HG03097 (cell line): ENCODE measurements at regions not wholly inside any gene's neighbourhood (a gene's known extent, or its start where the extent isn't known, plus 50 kb on each side); places are given as distances from the start of the nearest gene placed in this dataset.

Experiments used
- ATAC-seq: cut with Tn5 transposase; IDR thresholded peaks from one replicate; pipeline ENCODE4 v1.9.1; 2021; ENCODE audit not compliant: unreplicated experiment, low FRiP score

DNA sequence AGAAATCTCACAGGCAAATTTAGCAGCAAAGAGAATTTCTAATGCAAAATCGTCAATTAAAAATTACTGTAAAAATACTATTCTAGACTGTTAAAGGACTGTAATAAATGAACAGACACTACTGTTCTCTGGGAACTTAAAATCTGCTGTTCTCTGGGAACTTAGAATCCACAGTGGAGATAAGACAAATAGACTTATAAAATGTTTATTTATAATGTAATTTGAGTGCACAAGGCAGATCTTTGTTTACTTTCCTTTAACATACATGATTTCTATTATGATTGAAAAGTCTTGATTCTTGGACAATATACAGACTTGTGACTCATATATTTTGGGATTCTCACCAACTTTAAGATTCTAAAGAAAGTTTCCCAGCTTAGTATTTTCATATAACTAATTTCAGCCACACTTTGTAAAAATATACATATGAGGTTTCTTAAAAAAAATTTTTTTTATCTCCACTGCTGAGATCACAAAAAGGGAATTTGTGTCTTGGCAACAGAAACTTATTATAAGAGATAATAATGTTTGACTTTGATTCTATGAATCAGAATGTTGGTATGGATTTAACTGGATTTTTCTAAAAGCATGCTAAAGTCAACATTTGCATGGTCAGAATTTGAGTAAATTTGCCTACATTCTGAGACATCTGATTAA, 166.3 kb upstream of the RHOBTB1 start:
- ATAC-seq: no peak

DNA sequence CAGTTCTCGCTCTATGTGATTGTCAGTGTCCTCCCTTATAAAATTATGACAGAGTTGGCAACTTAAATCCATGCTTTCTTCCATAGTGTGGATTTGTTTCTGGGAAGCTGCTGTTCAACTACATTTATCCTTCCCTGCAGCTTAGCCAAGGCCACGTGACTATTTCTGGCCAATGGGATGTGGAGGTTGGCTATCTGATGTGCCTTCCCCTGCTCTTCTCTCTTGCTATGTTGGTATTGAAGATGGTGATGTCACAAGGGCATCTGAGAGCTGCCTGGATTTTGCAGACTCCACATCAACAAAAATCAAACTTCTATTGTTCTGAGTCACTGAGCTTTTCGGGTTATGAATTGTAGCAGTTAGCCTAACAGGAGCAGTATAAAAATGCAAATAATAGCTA, 164.9 kb upstream of the RHOBTB1 start:
- ATAC-seq: no peak

DNA sequence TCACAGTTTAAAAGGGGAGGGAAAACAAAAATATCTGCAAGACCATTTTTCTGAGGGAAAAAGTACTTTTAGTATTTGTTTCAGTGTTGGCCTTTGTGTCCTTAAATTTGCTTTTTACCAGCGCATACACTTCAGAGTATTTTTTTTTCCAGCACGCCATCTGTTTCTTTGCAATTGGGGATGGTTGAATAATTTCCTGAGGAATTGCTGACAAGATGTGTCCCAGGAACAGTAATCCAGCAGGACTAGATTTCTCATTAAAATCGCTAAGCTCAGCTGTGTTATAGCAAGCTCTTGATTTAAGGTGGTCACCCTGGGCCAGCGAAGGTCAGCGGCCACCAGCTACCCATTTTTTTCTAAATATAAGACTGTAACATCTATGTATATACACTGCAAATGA, 156.9 kb upstream of the RHOBTB1 start:
- no peak for ATAC-seq

DNA sequence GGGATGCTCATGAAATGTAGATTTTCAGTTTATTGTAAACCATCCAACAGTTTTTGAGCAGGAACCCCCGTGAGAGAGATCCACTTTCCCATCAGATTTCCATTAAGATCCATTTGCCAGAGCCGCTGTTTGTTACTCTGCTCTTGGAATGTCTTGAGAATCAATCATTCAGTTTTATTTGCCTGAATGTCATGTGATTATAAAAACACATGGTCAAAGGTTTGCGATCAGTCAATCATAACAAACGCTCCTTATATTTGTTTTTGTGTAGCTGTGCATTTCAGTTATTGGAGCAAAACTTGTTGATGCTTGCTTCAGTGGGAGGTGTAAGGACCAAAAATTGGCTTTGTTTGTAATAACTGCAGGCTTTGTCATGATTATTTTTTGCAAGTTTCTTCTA, 155.8 kb upstream of the RHOBTB1 start:
- no peak for ATAC-seq

- ATAC-seq: no peak
Measured at GRCh38 chr10:61098966-61099365, 155.0 kb upstream of the RHOBTB1 start.

GRCh38 chr10:61097026-61097425, 153.0 kb upstream of the RHOBTB1 start:
- no peak for ATAC-seq

DNA sequence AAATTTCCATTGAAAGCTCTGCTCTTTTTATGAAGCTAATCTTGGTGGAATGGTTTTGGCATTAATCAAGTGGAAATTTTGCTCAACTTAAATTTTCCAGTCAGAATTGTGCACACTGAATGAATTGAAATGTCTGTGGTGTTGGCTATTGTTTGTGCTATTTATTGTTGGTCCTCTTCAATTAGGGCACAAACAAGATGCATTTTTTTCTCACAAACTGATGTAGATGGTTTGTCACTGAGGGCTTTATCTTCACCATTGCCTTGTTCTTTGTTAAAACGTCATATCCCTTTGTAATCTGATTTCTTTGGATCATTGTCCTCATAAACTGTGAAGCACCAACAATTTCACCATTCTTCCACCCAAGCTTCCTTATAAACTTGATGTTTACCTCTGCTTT, 152.1 kb upstream of the RHOBTB1 start:
- no peak for ATAC-seq

- ATAC-seq: no peak
Measured at GRCh38 chr10:61091531-61091930, 147.5 kb upstream of the RHOBTB1 start.

DNA sequence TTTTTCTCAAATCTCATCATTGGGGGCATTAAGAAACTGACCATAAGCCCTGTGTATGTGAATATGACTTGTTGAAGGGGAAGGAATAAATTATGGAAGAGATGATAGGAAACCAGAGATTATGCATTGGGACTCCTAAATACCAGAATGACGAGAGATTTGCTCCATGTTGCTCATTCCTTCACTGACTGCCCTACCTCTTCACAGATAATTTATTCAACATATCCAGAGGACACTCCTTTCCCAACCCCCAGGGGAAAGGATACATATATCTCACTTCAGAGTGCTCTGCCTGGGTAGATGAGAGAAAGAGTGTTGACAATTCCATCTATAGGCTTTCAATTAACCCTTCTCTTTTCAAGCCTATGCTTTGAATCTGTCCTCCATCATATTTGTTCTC, 145.3 kb upstream of the RHOBTB1 start:
- ATAC-seq: no peak

DNA sequence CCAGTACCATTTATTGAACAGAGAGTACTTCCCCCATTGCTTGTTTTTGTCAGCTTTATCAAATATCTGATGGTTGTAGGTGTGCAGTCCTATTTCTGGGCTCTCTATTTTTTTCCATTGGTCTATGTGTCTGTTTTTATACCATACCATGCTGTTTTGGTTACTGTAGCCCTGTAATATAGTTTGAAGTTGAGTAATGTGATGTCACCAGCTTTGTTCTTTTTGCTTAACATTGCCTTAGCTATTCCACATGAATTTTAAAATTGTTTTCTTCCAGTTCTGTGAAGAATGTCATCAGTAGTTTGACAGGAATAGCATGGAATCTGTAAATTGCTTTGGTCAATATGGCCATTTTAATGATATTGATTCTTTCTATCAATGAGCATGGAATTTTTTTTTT, 140.5 kb upstream of the RHOBTB1 start:
- no peak for ATAC-seq

- no peak for ATAC-seq
Measured at GRCh38 chr10:61081301-61081700, 137.3 kb upstream of the RHOBTB1 start.

DNA sequence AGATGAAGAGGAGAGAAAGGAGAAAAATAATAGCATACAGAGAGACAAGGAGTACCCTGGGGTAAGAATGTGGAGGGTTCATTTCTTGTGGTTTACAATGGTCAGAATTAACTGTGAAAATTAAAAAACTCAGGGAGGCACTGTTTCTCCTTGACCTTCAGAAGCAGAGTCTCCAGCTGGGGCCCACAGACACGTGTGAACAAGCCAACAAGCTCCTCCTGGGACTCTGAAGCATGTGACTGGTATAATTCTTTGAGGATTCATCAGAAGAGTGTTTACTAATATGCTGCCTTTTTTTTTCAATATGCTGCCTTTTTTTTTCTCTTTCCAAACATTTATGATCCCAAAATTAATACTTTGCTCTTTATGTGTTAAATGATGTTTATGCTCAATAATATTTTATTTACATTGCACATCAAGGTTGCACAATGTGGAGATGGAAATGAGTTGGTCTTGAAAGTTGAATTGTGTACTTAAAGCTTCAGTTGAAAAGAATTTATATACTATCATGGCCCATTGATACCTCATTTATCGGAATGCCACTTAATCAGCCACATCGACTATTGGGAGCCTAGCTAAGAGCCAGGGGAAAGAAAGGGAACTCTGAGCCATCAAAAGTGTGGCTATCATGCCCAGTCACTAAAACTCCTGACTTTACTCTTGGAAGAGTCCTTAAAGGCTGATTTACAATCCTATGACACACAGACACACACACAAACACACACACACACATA, 134.7 kb upstream of the RHOBTB1 start:
- ATAC-seq: no peak

- no peak for ATAC-seq
Measured at GRCh38 chr10:61076572-61077114, 132.7 kb upstream of the RHOBTB1 start.

DNA sequence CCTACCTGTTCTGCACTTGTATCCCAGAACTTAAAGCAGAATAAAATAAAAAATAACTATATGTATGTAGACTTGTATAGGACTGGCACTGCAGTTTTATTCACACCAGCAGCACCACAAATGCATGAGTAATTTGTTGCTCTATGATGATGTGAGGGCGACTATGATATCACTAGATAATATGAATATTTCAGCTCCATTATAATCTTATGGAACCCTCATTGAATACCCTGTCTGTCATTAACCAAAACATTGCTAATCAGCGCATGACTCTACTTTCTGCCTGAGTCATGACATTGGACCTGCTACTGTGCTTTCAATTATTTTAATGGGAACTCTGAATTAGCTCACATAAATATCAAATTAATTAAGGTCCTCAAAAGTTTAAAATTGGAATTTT, 129.4 kb upstream of the RHOBTB1 start:
- ATAC-seq: no peak

- no peak for ATAC-seq
Measured at GRCh38 chr10:61071580-61071979, 127.6 kb upstream of the RHOBTB1 start.

DNA sequence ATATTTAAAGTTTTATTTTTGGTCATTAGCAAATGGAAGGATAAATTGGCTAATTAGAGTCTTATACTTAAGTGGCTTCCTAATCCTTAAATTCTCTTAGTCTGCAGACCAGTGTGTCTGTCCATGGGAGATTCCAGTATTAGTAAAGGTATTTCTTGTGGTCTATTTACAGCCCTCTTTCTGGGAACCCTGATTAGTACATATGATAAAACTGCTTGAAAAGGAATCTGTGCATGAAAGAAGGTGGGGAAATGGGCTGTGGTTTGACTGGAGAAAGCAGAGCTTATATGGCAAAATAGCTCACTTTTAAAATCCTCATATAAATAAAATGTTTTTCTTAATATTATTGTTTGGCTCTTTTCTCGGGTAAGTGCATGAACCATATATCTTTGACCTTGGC, 124.5 kb upstream of the RHOBTB1 start:
- no peak for ATAC-seq

DNA sequence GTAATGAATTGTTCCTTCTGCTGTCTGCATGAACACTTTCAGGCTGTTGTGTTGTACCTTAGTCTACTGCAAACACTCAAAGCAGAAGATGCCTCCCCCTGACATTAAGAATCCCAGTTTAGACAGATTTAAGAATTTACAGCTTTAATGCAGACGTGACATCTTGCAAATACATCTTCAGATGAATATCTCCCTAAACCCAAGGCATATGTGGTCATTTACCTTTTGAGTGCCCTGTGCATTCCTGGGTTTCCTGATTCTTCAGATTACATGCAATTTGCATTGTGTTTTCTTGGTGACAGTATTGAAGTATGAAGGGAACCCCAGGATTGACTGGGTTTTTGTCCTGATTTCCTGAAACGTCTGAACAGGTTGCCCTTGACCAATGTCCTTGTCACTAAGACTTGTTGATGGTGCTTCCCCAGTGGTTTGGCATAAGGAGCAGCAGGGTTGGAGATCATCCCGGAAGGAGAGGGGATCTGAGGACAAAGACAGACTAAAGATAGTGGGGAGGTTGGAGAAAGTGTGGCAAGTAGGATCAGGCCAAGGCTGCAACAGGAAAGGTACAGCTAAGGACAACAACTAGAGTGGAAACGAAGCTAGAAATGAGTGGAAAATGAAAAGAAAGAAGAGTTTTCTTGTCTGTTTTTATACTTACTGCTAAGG, 123.8 kb upstream of the RHOBTB1 start:
- ATAC-seq: no peak

- ATAC-seq: no peak
Measured at GRCh38 chr10:61066661-61067344, 122.8 kb upstream of the RHOBTB1 start.

DNA sequence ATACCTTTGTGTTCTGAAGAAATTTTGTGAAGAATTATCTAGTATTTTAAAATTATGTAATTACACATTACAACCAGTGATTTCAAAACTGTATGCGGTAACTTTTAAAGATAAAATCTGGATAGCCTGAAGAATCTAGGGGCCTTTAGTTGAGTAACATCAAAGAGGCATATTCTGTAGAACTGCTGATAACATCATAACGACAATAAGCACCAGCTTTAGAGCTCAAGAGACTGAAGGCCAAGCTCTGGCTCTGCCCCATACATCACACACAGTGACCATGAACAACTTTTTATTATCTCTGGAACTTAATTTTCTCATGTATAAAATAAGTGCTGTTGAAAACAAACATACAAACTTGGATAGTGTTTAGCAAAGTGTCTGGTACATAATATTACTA, 121.1 kb upstream of the RHOBTB1 start:
- ATAC-seq: no peak

- ATAC-seq: no peak
Measured at GRCh38 chr10:61064356-61064755, 120.4 kb upstream of the RHOBTB1 start.

GRCh38 chr10:61063901-61064300, 119.9 kb upstream of the RHOBTB1 start:
- no peak for ATAC-seq
